ENCODE measurements at regions not wholly inside any gene's neighbourhood (a gene's known extent, or its start where the extent isn't known, plus 50 kb on each side); places are given as distances from the start of the nearest gene placed in this dataset.

- Histone ChIP-seq H3K27ac (ENCODE audit: low read depth in 1 of 2, low read length in 2 of 2) (no peak overlapping the region), H3K36me3 (ENCODE audit: insufficient read depth, low read length) (no peaks in the 10 kb centered on the region), H3K4me1 (ENCODE audit: insufficient read depth, low read length) (no peaks in the 10 kb centered on the region), H3K9me3 (ENCODE audit: control insufficient read depth in 1 of 2, insufficient read depth in 1 of 2, low read length in 2 of 2) (peaks cover 0 to 15% of the 10 kb centered on the region in 2 experiments), H3K27me3 (ENCODE audit: control insufficient read depth in 1 of 2, insufficient read depth in 2 of 2, low read length in 2 of 2) (no peaks in the 10 kb centered on the region), H3K4me3 (ENCODE audit: low read length) (no peak overlapping the region)
- Mint-ChIP-seq H3K27me3 (no peaks in the 10 kb centered on the region), H3K9me3 (peaks cover 9% of the 10 kb centered on the region), H3K4me1 (ENCODE audit: low read depth) (no peaks in the 10 kb centered on the region), H3K27ac (no peak overlapping the region), H3K4me3 (no peak overlapping the region), H3K36me3 (ENCODE audit: low read depth) (no peaks in the 10 kb centered on the region)
- CTCF ChIA-PET: no interaction called here
- TF ChIP-seq CTCF (IDR thresholded peaks at IDR 0.05): no peak
- POLR2A ChIA-PET: no interaction called here
- intact Hi-C loops (cut with DNase I, micrococcal nuclease): no loop called here
- DNase-seq (no peak), ATAC-seq (ENCODE audit: poor library complexity) (no peak)
Measured at GRCh38 chr5:30041291-30041690, 1152.2 kb upstream of the CDH6 start.

GRCh38 chr5:30040488-30041118 lies 1152.9 kb upstream of the CDH6 start:
- ChIA-PET POLR2A (no interaction called here), CTCF (no interaction called here)
- Mint-ChIP-seq H3K4me1 (ENCODE audit: low read depth) (no peaks in the 10 kb centered on the region), H3K36me3 (ENCODE audit: low read depth) (no peaks in the 10 kb centered on the region), H3K4me3 (no peak overlapping the region), H3K9me3 (peaks cover 7% of the 10 kb centered on the region), H3K27ac (no peak overlapping the region), H3K27me3 (no peaks in the 10 kb centered on the region)
- H3K9me3 ChIP-seq (ENCODE audit: control insufficient read depth in 1 of 2, insufficient read depth in 1 of 2, low read length in 2 of 2): peaks cover 0 to 15% of the 10 kb centered on the region in 2 experiments
- H3K27me3 ChIP-seq (ENCODE audit: control insufficient read depth in 1 of 2, insufficient read depth in 2 of 2, low read length in 2 of 2): no peaks in the 10 kb centered on the region
- ATAC-seq (ENCODE audit: poor library complexity): no peak
- no peaks in the 10 kb centered on the region for H3K4me1 ChIP-seq (ENCODE audit: insufficient read depth, low read length)
- DNase-seq: no peak
- H3K4me3 ChIP-seq (ENCODE audit: low read length): no peak overlapping the region
- no peak overlapping the region for H3K27ac ChIP-seq (ENCODE audit: low read depth in 1 of 2, low read length in 2 of 2)
- no peaks in the 10 kb centered on the region for H3K36me3 ChIP-seq (ENCODE audit: insufficient read depth, low read length)
- no peak for TF ChIP-seq CTCF (IDR thresholded peaks at IDR 0.05)
- intact Hi-C loops (cut with DNase I, micrococcal nuclease): no loop called here

- ChIA-PET CTCF (no interaction called here), POLR2A (no interaction called here)
- no peak overlapping the region for H3K27ac Mint-ChIP-seq
- Histone ChIP-seq H3K9me3 (ENCODE audit: control insufficient read depth in 1 of 2, insufficient read depth in 1 of 2, low read length in 2 of 2) (peaks cover 0 to 18% of the 10 kb centered on the region in 2 experiments), H3K4me1 (ENCODE audit: insufficient read depth, low read length) (no peaks in the 10 kb centered on the region), H3K36me3 (ENCODE audit: insufficient read depth, low read length) (no peaks in the 10 kb centered on the region), H3K27me3 (ENCODE audit: control insufficient read depth in 1 of 2, insufficient read depth in 2 of 2, low read length in 2 of 2) (no peaks in the 10 kb centered on the region), H3K27ac (ENCODE audit: low read depth in 1 of 2, low read length in 2 of 2) (no peak overlapping the region), H3K4me3 (ENCODE audit: low read length) (no peak overlapping the region)
- ATAC-seq (ENCODE audit: poor library complexity): no peak
- no peaks in the 10 kb centered on the region for H3K27me3 Mint-ChIP-seq
- peaks cover 5% of the 10 kb centered on the region for H3K9me3 Mint-ChIP-seq
- H3K36me3 Mint-ChIP-seq (ENCODE audit: low read depth): no peaks in the 10 kb centered on the region
- no peak overlapping the region for H3K4me3 Mint-ChIP-seq
- intact Hi-C loops (cut with DNase I, micrococcal nuclease): no loop called here
- TF ChIP-seq CTCF (IDR thresholded peaks at IDR 0.05): no peak
- DNase-seq: no peak
- H3K4me1 Mint-ChIP-seq (ENCODE audit: low read depth): no peaks in the 10 kb centered on the region
Measured at GRCh38 chr5:30039379-30039778, 1154.1 kb upstream of the CDH6 start.

Data from CD4-positive, alpha-beta T cell (primary cell).